ENCODE measurements at regions not wholly inside any gene's neighbourhood (a gene's known extent, or its start where the extent isn't known, plus 50 kb on each side); places are given as distances from the start of the nearest gene placed in this dataset.
"Not testable (repeated sequence)": the region's sequence is repeated elsewhere in the genome, so short reads cannot be mapped to it uniquely, and the experiment has no call there.

DNA sequence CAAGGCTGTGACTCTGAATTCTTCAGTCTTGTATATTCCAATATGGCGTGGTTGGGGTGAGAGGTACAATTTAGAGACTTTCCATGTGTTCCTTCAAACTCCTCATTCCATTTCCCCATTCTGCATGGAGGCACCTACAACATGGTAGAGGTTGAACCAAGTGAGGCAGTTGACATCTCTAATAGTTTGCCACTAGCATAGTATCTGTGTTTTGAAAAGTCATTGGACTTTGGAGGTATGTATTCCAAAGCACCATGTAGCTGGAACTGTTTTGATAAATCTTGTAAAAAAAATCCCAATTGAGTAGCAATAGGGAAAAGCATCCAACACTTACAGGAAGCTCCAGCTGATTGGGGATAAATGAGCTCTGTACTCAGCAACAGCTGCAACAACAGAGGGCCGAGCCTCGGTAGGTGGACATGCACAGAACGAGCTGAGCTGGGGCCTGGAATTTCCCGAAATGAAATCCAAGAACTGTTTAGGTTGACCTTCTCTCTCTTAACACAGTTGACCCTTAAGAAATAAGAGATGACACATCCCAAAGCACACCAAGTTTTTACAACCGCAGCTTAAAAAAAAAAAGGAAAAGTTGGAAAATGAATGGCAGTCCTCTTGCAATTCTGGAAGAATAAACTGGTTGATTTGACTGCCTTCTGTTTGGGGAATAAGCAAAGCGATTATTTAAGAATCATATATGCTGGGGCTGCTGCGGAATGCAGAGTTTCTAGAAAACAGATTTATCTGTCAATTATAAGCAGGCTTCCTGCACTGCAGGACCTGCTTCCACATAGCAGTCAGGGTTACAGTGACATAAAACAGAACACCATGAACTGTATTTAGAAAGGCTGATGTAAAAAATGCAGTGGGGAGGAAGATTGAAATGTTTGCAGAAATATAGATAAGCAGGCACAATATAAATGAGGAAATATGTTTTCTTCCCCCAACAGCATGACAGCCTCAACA, 194.6 kb upstream of the KRR1 start:
- DNase-seq (ENCODE audit: low read depth in 2 of 2), result peak; percentile 86 to 87

DNA sequence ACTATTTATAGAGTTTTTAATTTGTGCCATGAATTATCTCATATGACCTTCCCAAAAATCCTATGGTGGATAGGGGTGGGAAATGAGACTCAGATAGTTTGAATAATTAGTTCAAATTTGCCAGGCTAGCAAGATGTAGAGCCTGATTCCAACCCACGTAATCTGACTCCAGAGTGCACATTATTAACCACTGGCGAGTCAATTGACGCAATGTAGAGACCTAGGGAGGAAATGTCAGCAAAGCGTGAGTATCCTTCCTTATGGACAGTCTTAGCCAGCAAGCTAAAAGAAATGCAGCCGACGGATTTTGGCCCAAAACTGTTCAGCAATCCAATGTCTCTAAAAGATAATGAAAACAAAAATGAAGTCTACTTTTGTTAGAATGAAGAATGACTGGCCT, 193.3 kb upstream of the KRR1 start:
- DNase-seq (ENCODE audit: low read depth in 2 of 2), result no peak

- no peak for DNase-seq (ENCODE audit: low read depth in 2 of 2)
Measured at GRCh38 chr12:75704208-75704607, 192.8 kb upstream of the KRR1 start.

DNA sequence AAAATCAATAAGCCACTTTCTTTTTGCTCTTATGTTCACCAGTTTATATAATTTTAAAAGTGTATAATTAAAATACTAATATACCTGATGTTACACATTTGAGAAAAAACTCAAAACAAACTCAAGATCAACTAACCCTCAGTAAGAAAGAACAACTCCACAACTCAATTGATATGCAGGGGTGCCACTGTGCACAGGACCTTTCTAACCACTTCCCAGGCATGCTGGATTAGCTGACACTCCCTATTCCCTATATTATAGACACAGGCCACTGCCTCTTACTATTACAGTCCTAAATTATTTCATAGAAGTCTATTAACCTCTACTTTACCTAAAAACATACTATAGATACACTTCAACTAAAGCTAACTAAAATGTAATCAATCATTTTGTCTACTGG, 191.7 kb upstream of the KRR1 start:
- DNase-seq (ENCODE audit: low read depth in 2 of 2), result no peak

DNA sequence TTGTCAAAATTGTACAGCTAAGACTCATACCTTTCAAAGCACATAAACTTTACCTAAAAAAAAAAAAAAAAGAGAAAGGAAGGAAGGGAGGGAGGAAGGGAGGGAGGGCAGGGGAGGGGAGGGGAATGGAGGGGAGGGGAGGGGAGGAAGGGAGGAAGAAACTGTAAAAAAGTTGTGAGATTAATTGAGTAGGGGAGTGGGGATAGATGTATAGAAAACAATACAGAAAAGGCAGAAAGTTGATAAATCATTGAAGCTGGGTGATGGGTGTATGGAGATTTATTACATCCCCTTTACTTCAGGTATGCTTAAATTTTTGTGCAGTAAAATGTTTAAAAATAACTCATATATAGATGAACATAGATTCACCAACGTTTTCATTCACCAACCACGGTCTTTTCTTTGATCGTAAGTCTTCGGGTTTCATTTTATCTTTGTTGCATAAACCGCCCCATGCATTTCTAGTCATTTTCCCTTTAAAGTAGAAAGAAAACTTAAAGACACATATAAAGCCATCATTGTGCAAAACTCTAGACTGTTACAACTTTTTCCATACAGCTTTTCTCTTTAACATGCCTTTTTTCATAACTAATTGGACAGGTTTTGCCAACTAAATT, 191.2 kb upstream of the KRR1 start:
- DNase-seq (ENCODE audit: low read depth in 2 of 2), result no peak

DNA sequence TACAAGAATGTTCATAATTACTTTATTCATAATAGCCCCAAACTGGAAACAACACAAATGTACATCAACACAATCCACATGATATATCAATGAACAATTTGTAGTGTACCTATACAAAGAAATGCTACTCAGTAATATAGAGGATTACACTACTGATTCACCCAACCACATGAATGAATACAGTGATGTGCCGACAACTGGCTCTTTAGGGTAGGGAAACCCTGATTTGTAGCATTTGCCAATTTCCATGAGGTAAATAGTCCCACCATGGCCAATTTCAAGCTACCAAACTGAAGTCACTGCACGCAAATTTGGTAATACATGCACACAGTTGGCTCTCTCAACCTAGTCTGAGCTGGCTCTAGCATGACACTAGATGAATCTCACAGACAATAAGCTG, 190.4 kb upstream of the KRR1 start:
- DNase-seq (ENCODE audit: low read depth in 2 of 2), result no peak

DNA sequence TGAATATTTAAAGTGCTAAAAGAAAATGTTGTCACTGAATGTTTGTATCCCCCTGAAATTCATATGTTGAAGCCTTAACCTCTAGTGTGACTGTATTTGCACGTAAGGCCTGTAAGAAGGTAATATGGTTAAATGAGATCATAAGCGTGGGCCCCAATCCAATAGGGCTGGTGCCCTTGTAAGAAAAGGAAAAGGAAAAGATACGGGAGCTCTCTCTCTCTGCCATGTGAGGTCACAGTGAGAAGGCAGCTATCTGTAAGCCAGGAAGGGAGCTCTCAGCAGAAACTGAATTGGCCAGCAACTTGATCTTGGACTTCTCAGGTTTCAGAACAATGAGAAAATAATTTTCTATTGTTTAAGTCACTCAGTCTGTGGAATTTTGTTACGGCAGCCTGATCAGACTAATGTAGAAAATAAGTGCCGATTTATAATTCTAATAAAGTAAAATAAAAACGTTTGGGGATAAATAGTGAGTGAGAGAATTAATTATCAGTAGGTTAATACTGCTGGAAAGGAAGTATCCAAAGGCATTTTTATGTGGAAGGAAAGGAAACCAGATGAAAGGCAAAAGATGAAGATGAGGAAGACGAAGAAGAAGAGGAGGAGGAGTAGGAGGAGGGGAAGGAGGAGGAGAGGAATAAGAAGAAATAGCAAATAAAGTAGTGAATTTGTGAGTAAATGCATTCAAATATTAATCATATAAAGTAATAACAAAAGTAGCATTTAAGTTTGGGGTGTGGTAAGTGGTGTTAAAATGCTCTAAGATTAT, 188.5 kb upstream of the KRR1 start:
- no peak for DNase-seq (ENCODE audit: low read depth in 2 of 2)

DNA sequence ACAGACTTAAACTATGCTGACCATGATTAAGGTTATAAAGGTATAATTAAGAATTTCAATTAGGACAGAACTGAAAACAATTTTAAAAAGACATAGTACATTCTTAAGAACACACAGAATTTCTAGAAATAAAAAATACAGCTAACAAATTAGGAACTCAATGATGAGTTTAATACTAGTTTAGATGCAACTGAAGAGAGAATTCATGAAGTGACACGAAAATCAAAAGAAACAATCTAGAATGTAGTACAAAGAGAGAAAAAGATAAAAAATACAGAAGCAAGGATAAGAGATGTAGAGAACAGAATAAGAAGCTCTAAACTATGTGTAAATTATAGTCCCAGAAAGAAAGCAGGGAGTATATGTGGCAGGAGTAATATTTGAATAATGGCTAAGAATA, 187.8 kb upstream of the KRR1 start:
- DNase-seq (ENCODE audit: low read depth in 2 of 2), result no peak

GRCh38 chr12:75698052-75698451, 186.6 kb upstream of the KRR1 start:
- no peak for DNase-seq (ENCODE audit: low read depth in 2 of 2)

GRCh38 chr12:75695926-75696325, 184.5 kb upstream of the KRR1 start:
- no peak for DNase-seq (ENCODE audit: low read depth in 2 of 2)

DNA sequence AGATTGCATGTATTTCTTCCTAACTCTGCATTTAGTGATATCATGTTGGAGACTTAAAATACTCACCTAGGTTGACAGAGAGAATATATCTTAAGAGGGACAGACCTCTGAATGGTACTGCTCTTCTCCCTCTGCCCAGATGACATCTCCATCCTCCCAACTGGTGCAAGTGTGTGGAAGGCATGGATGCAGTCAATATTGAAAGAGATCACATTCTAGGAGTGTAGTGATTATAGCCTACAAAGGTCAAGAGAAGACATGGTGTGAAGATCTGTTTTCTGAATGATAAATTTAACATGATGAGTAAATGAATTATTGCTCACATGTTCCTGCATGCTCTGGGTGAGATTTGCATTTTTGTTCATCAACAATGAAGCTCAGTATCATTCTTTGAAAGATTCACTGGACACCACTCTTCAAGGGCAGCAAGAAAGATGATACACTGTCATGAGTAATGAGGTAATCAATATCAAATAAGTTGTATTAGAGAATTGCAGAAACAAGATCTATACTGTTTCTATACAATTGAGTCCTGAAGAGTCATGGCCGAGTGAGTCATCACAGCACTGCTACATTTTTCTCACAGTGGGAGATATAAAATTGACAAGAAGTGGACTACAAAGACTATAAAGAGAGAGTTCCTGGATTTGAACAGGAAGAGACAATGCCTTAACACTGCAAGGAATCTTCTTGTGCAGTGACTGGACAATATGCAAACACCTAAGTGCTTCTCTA, 183.3 kb upstream of the KRR1 start:
- DNase-seq (ENCODE audit: low read depth in 2 of 2), result no peak

DNA sequence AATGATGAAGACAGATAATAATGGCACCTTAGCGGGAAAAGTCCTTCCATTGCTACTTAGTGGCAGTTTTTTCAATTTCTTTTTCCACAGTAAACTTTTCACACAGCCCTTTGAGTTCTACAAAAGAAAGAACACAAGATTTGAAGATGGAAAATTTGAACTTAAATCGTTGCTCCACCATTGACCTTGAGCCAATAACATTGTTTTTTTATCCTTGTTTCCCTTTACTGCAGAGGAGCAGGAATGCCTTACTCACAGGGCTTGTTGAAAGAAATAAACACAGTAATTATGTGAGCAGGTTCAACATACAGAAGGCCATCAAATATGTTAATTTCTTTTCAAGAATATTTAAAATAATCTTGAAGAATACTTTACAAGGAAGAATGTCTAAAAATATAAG, 181.5 kb upstream of the KRR1 start:
- no peak for DNase-seq (ENCODE audit: low read depth in 2 of 2)

DNA sequence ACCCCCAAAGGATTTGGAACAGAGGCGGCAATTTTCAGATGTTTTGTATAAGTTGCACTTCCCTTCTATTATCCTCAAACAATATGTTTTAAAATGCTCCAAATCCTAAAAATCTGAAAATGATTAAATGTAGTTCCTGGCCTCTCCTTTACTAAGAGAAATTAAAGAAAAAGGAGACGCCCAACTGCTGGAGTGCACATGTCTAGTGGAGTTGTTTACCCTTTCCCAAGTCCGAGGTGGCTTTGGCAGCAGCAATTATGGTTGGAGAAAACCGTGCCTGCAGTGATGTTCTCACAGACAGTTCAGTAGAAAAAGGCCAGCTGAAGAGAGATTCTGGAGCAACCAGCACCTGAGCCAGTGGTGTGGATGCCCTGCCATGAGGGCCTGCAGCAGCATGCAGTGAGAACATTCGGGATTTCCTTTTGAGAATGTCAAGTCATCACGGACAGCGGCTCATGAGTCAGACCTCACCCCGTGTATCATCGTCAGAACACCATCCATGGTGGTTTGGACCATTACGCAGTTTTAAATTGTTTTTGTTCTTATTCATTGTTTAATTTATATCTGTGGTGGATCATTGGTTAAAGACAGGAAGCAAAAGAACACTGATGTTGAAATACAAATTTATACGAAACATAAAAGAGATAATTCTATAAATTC, 179.0 kb upstream of the KRR1 start:
- DNase-seq (ENCODE audit: low read depth in 2 of 2), result peak; percentile 97 to 98

DNA sequence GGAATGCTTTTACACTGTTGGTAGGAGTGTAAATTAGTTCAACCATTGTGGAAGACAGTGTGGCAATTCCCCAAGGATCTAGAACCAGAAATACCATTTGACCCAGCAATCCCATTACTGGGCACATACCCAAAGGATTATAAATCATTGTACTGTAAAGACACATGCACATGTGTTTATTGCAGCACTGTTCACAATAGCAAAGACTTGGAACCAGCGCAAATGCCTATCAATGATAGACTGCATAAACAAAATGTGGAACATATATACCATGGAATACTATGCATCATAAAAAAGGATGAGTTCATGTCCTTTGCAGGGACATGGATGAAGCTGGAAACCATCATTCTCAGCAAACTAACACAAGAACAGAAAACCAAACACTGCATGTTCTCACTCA, 174.8 kb upstream of the KRR1 start:
- DNase-seq (ENCODE audit: low read depth in 2 of 2), result peak; percentile 79 to 84

GRCh38 chr12:75685617-75686225, 174.3 kb upstream of the KRR1 start:
- peak; percentile 83 to 86 for DNase-seq (ENCODE audit: low read depth in 2 of 2)

DNA sequence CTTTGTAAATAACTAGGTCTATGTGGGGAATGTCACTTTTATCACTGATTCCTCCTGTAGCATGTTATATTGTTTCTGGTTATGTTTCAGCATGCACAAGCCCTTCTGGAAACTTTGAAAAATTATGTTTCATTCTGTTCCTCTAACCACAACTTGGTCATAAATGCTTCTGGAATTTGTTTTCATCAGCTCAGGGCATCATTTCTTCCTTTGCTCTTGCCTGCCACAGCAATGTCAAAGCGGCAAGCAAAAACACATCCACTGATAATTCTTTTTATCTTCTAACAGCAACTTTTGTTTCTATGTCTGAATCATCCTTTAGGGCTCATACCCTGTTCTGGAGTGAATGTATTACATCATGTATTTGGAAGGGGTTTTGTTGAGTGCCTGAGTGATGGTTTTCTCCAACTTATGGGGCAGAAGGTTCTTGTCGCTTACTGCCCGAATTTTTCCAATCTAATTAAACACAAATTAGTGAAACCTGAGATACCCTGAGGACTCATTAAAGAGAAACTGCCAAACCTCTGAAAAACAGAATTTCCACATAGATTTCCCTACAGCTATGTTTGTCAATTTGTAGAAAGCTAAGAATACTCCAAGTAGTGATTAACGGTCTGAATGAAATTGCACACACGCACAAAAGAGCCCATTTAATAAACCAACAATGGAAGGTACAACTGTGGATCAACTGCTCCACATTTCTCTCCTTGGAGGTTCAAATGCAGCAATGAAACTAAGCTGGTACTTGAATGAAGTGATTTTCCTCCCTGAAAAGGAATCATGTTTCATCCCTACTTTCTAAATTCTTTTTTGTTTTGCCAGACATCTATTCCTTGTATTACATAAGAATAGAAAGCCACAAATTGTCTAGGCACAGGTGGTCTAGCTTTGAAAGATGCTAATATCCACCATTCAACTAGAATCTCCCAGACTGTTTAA, 173.5 kb upstream of the KRR1 start:
- DNase-seq (ENCODE audit: low read depth in 2 of 2), result peak; percentile 67 to 72

- not testable (repeated sequence) for DNase-seq (ENCODE audit: low read depth in 2 of 2)
Measured at GRCh38 chr12:75683995-75684586, 172.7 kb upstream of the KRR1 start.

DNA sequence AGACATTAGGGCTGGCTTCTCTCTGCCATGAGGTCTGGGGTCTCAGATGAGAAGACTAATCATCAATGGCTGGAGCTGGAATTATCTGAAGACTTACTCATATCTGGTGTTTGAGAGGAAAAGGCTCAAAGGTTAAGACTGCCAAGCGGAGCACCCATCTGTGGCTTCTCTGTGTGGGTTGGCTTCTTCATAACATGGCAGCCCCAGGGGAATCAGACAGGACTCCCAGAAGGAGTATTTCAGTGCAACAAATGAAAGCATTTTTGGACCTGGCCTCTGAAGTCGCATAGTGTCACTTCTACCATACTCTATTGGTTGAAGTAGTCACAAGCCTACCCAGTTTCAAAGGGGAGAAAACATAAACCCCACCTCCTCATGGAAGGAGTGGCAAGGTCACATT, 171.8 kb upstream of the KRR1 start:
- DNase-seq (ENCODE audit: low read depth in 2 of 2), result no peak

- no peak for DNase-seq (ENCODE audit: low read depth in 2 of 2)
Measured at GRCh38 chr12:75677522-75677921, 166.1 kb upstream of the KRR1 start.
